GM23338 (cell line): ENCODE measurements at regions not wholly inside any gene's neighbourhood (a gene's known extent, or its start where the extent isn't known, plus 50 kb on each side); places are given as distances from the start of the nearest gene placed in this dataset.

ENCODE experiments used
- ATAC-seq: fragments of 200-7000 bp; cut with Tn5 transposase; 3 replicates; pipeline ENCODE4 v1.9.1; 2020
- DNase-seq: peaks from one replicate; pipeline ENCODE4 v3.0.0-alpha.2; 2015; ENCODE audit warnings: low spot score
- H2AFZ ChIP-seq: fragments of 200-600 bp; sonication (generic); 2 replicates; pipeline ENCODE4 v1.8.0; 2016; ENCODE audit warnings: antibody characterized with exemption, mild to moderate bottlenecking, moderate library complexity
- H3F3A ChIP-seq: fragments of 200-600 bp; sonication (generic); replicated peaks from 2 replicates; pipeline ENCODE4 v1.8.0; 2017; ENCODE audit warnings: antibody characterized with exemption, mixed run types, low read depth
- H3K27ac ChIP-seq: fragments of 200-600 bp; sonication (generic); 2 replicates; pipeline ENCODE4 v1.6.1; 2016; ENCODE audit warnings: low read depth
- H3K27me3 ChIP-seq: fragments of 200-600 bp; sonication (generic); 2 replicates; pipeline ENCODE4 v1.8.0; 2016; ENCODE audit warnings: mild to moderate bottlenecking, mixed run types, moderate library complexity; ENCODE audit not compliant: insufficient read depth
- H3K36me3 ChIP-seq: fragments of 200-600 bp; sonication (generic); 2 replicates; pipeline ENCODE4 v1.8.0; 2016; ENCODE audit warnings: mild to moderate bottlenecking; ENCODE audit not compliant: insufficient read depth
- H3K4me1 ChIP-seq: fragments of 200-600 bp; sonication (generic); 2 replicates; pipeline ENCODE4 v1.8.0; 2016; ENCODE audit warnings: mild to moderate bottlenecking, moderate library complexity; ENCODE audit not compliant: insufficient read depth
- H3K4me2 ChIP-seq: fragments of 200-600 bp; sonication (generic); 2 replicates; pipeline ENCODE4 v1.7.1; 2017; ENCODE audit warnings: mixed run types
- H3K4me3 ChIP-seq: fragments of 200-600 bp; sonication (generic); 2 replicates; pipeline ENCODE4 v1.6.1; 2016; ENCODE audit warnings: mixed run types
- H3K79me2 ChIP-seq: fragments of 200-600 bp; sonication (generic); replicated peaks from 2 replicates; pipeline ENCODE4 v1.8.0; 2017; ENCODE audit warnings: mild to moderate bottlenecking; ENCODE audit not compliant: insufficient read depth
- H3K9me2 ChIP-seq: fragments of 200-600 bp; sonication (generic); 2 replicates; pipeline ENCODE4 v1.8.0; 2017; ENCODE audit not compliant: insufficient read depth
- H4K20me1 ChIP-seq: fragments of 200-600 bp; sonication (generic); replicated peaks from 2 replicates; pipeline ENCODE4 v1.8.0; 2017; ENCODE audit warnings: mild to moderate bottlenecking; ENCODE audit not compliant: insufficient read depth
- H3K27ac Mint-ChIP-seq: 2 replicates; pipeline ENCODE4 v1.8.0; 2020; ENCODE audit warnings: inconsistent platforms, mild to moderate bottlenecking, moderate library complexity, mixed read lengths
- H3K27me3 Mint-ChIP-seq: 3 replicates; pipeline ENCODE4 v1.8.0; 2022; ENCODE audit warnings: low read depth, mild to moderate bottlenecking, moderate library complexity, mixed read lengths, inconsistent platforms; ENCODE audit not compliant: insufficient read depth, poor library complexity
- H3K36me3 Mint-ChIP-seq: 3 replicates; pipeline ENCODE4 v1.8.0; 2021; ENCODE audit warnings: low read depth, mild to moderate bottlenecking, inconsistent platforms, moderate library complexity, mixed read lengths
- H3K4me1 Mint-ChIP-seq: 3 replicates; pipeline ENCODE4 v1.8.0; 2020; ENCODE audit warnings: mild to moderate bottlenecking, inconsistent platforms, mixed read lengths
- H3K4me3 Mint-ChIP-seq: 3 replicates; pipeline ENCODE4 v1.8.0; 2021; ENCODE audit warnings: moderate library complexity, mild to moderate bottlenecking, inconsistent platforms, mixed read lengths
- H3K9me3 Mint-ChIP-seq: 3 replicates; pipeline ENCODE4 v1.8.0; 2020; ENCODE audit warnings: moderate library complexity, mild to moderate bottlenecking, inconsistent platforms, mixed read lengths
- CREB1 ChIP-seq: fragments of 250-450 bp; sonication (Bioruptor Pico); IDR thresholded peaks from 2 replicates; pipeline ENCODE4 v1.5.0; 2020; ENCODE audit warnings: low read depth, mild to moderate bottlenecking, moderate library complexity
- EZH2 ChIP-seq: fragments of 200-600 bp; sonication (generic); IDR thresholded peaks from one replicate; pipeline ENCODE4 v1.8.0; 2017; ENCODE audit warnings: antibody characterized with exemption, mild to moderate bottlenecking, low read depth; ENCODE audit not compliant: unreplicated experiment
- EZH2phosphoT487 ChIP-seq: fragments of 200-600 bp; sonication (generic); IDR thresholded peaks from one replicate; pipeline ENCODE4 v1.8.1; 2018; ENCODE audit warnings: antibody characterized with exemption; ENCODE audit not compliant: unreplicated experiment
- JUNB ChIP-seq: IDR thresholded peaks from one replicate; pipeline ENCODE4 v1.6.1; 2016; ENCODE audit warnings: antibody characterized with exemption; ENCODE audit not compliant: unreplicated experiment
- NANOG ChIP-seq: IDR thresholded peaks from 2 replicates; pipeline ENCODE4 v1.6.1; 2016; ENCODE audit warnings: antibody characterized with exemption, borderline replicate concordance
- POLR2AphosphoS5 ChIP-seq: IDR thresholded peaks from 2 replicates; pipeline ENCODE4 v1.6.1; 2016; ENCODE audit warnings: antibody characterized with exemption, low read depth
- STAT1 ChIP-seq: IDR thresholded peaks from one replicate; pipeline ENCODE4 v1.6.1; 2016; ENCODE audit warnings: antibody characterized with exemption; ENCODE audit not compliant: unreplicated experiment
- ZNF114 ChIP-seq: fragments of 250-450 bp; sonication (Bioruptor Pico); IDR thresholded peaks from 2 replicates; pipeline ENCODE4 v1.5.0; 2020; ENCODE audit warnings: mild to moderate bottlenecking, moderate library complexity
- ZNF331 ChIP-seq: fragments of 250-450 bp; sonication (Bioruptor Pico); IDR thresholded peaks from 2 replicates; pipeline ENCODE4 v1.5.0; 2020; ENCODE audit warnings: low read depth, mild to moderate bottlenecking, moderate library complexity
- TF ChIP-seq, protein P1 (sequence below): IDR thresholded peaks from 2 replicates; pipeline ENCODE4 v1.6.1; 2016; ENCODE audit warnings: antibody characterized with exemption
- TF ChIP-seq, protein P2 (sequence below), 2 experiments: fragments of 200-600 bp in 1 of 2; sonication (generic) in 1 of 2; conservative IDR thresholded peaks; 2 replicates each; pipeline versions ENCODE4 v1.5.1 to v1.6.1; 2016 to 2017; ENCODE audit warnings: antibody characterized with exemption in 2 of 2, low read depth in 2 of 2, mild to moderate bottlenecking in 2 of 2, moderate library complexity in 1 of 2
- TF ChIP-seq, protein P3 (sequence below): fragments of 250-450 bp; sonication (Bioruptor Pico); IDR thresholded peaks from 2 replicates; pipeline ENCODE4 v1.5.0; 2020; ENCODE audit warnings: mild to moderate bottlenecking, moderate library complexity
- TF ChIP-seq, protein P4 (sequence below): IDR thresholded peaks from one replicate; pipeline ENCODE4 v1.6.1; 2018; ENCODE audit warnings: antibody characterized with exemption; ENCODE audit not compliant: unreplicated experiment

DNA sequence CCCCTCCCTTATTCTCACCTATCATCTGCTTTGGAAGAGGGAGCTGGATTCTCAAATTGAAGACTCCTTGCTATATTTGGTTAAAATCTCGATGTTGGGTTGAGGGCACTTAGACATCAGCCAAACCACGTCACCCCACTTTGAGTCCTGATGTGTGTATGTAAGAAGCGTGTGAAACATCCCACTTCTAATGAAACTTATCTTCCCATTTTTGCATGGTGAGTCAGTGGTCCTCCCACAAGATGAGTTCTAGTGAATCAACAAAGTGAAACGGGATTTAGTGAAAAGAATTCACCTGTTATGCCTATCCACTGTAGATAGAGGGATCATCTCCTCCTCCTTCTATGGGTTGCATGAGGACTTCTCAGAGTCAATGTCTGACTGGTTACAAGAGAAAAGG lies 51.4 kb upstream of the SPRED2 start:
- H3K4me3 Mint-ChIP-seq: no peak overlapping the region
- H3K4me1 ChIP-seq: no peaks in the 10 kb centered on the region; the same call in 1 of the 2 replicates
- ATAC-seq: no peak

More for the DNA sequence above, 51.4 kb upstream of the SPRED2 start:
- Histone ChIP-seq H3K27me3 (no peaks in the 10 kb centered on the region), H4K20me1 (no peaks in the 10 kb centered on the region), H3K79me2 (no peaks in the 10 kb centered on the region), H3K9me2 (0 out of 2 replicates have a peak, but pooled peaks cover 6% of the 10 kb centered on the region), H3K27ac (no peak overlapping the region), H3K4me2 (no peak overlapping the region), H3F3A (no peaks in the 10 kb centered on the region), H3K36me3 (no peaks in the 10 kb centered on the region), H2AFZ (no peak overlapping the region), H3K4me3 (no peak overlapping the region)
- no peak for DNase-seq
- TF ChIP-seq POLR2AphosphoS5 (no peak), NANOG (no peak), CREB1 (CRISPR knock-in tag) (no peak), EZH2 (no peak), JUNB (no peak), ZNF114 (CRISPR knock-in tag) (no peak), STAT1 (no peak), EZH2phosphoT487 (no peak), ZNF331 (CRISPR knock-in tag) (no peak)
- TF ChIP-seq, protein P1, sequence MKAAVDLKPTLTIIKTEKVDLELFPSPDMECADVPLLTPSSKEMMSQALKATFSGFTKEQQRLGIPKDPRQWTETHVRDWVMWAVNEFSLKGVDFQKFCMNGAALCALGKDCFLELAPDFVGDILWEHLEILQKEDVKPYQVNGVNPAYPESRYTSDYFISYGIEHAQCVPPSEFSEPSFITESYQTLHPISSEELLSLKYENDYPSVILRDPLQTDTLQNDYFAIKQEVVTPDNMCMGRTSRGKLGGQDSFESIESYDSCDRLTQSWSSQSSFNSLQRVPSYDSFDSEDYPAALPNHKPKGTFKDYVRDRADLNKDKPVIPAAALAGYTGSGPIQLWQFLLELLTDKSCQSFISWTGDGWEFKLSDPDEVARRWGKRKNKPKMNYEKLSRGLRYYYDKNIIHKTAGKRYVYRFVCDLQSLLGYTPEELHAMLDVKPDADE: no peak
- TF ChIP-seq, protein P2, sequence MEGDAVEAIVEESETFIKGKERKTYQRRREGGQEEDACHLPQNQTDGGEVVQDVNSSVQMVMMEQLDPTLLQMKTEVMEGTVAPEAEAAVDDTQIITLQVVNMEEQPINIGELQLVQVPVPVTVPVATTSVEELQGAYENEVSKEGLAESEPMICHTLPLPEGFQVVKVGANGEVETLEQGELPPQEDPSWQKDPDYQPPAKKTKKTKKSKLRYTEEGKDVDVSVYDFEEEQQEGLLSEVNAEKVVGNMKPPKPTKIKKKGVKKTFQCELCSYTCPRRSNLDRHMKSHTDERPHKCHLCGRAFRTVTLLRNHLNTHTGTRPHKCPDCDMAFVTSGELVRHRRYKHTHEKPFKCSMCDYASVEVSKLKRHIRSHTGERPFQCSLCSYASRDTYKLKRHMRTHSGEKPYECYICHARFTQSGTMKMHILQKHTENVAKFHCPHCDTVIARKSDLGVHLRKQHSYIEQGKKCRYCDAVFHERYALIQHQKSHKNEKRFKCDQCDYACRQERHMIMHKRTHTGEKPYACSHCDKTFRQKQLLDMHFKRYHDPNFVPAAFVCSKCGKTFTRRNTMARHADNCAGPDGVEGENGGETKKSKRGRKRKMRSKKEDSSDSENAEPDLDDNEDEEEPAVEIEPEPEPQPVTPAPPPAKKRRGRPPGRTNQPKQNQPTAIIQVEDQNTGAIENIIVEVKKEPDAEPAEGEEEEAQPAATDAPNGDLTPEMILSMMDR (conservative IDR thresholded peaks at IDR 0.05; ENCODE audit: low read depth in 2 of 2): no peak
- TF ChIP-seq, protein P3, sequence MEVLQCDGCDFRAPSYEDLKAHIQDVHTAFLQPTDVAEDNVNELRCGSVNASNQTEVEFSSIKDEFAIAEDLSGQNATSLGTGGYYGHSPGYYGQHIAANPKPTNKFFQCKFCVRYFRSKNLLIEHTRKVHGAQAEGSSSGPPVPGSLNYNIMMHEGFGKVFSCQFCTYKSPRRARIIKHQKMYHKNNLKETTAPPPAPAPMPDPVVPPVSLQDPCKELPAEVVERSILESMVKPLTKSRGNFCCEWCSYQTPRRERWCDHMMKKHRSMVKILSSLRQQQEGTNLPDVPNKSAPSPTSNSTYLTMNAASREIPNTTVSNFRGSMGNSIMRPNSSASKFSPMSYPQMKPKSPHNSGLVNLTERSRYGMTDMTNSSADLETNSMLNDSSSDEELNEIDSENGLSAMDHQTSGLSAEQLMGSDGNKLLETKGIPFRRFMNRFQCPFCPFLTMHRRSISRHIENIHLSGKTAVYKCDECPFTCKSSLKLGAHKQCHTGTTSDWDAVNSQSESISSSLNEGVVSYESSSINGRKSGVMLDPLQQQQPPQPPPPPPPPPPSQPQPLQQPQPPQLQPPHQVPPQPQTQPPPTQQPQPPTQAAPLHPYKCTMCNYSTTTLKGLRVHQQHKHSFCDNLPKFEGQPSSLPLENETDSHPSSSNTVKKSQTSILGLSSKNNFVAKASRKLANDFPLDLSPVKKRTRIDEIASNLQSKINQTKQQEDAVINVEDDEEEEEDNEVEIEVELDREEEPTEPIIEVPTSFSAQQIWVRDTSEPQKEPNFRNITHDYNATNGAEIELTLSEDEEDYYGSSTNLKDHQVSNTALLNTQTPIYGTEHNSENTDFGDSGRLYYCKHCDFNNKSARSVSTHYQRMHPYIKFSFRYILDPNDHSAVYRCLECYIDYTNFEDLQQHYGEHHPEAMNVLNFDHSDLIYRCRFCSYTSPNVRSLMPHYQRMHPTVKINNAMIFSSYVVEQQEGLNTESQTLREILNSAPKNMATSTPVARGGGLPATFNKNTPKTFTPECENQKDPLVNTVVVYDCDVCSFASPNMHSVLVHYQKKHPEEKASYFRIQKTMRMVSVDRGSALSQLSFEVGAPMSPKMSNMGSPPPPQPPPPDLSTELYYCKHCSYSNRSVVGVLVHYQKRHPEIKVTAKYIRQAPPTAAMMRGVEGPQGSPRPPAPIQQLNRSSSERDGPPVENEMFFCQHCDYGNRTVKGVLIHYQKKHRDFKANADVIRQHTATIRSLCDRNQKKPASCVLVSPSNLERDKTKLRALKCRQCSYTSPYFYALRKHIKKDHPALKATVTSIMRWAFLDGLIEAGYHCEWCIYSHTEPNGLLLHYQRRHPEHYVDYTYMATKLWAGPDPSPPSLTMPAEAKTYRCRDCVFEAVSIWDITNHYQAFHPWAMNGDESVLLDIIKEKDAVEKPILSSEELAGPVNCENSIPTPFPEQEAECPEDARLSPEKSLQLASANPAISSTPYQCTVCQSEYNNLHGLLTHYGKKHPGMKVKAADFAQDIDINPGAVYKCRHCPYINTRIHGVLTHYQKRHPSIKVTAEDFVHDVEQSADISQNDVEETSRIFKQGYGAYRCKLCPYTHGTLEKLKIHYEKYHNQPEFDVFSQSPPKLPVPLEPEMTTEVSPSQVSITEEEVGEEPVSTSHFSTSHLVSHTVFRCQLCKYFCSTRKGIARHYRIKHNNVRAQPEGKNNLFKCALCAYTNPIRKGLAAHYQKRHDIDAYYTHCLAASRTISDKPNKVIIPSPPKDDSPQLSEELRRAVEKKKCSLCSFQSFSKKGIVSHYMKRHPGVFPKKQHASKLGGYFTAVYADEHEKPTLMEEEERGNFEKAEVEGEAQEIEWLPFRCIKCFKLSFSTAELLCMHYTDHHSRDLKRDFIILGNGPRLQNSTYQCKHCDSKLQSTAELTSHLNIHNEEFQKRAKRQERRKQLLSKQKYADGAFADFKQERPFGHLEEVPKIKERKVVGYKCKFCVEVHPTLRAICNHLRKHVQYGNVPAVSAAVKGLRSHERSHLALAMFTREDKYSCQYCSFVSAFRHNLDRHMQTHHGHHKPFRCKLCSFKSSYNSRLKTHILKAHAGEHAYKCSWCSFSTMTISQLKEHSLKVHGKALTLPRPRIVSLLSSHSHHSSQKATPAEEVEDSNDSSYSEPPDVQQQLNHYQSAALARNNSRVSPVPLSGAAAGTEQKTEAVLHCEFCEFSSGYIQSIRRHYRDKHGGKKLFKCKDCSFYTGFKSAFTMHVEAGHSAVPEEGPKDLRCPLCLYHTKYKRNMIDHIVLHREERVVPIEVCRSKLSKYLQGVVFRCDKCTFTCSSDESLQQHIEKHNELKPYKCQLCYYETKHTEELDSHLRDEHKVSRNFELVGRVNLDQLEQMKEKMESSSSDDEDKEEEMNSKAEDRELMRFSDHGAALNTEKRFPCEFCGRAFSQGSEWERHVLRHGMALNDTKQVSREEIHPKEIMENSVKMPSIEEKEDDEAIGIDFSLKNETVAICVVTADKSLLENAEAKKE (CRISPR knock-in tag): no peak
- TF ChIP-seq, protein P4, sequence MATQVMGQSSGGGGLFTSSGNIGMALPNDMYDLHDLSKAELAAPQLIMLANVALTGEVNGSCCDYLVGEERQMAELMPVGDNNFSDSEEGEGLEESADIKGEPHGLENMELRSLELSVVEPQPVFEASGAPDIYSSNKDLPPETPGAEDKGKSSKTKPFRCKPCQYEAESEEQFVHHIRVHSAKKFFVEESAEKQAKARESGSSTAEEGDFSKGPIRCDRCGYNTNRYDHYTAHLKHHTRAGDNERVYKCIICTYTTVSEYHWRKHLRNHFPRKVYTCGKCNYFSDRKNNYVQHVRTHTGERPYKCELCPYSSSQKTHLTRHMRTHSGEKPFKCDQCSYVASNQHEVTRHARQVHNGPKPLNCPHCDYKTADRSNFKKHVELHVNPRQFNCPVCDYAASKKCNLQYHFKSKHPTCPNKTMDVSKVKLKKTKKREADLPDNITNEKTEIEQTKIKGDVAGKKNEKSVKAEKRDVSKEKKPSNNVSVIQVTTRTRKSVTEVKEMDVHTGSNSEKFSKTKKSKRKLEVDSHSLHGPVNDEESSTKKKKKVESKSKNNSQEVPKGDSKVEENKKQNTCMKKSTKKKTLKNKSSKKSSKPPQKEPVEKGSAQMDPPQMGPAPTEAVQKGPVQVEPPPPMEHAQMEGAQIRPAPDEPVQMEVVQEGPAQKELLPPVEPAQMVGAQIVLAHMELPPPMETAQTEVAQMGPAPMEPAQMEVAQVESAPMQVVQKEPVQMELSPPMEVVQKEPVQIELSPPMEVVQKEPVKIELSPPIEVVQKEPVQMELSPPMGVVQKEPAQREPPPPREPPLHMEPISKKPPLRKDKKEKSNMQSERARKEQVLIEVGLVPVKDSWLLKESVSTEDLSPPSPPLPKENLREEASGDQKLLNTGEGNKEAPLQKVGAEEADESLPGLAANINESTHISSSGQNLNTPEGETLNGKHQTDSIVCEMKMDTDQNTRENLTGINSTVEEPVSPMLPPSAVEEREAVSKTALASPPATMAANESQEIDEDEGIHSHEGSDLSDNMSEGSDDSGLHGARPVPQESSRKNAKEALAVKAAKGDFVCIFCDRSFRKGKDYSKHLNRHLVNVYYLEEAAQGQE: no peak
- Mint-ChIP-seq H3K36me3 (no peaks in the 10 kb centered on the region), H3K4me1 (peaks cover 6% of the 10 kb centered on the region; the same call in 1 of the 3 replicates), H3K27ac (no peak overlapping the region), H3K9me3 (peaks cover 6% of the 10 kb centered on the region; the same call in 2 of the 3 replicates), H3K27me3 (peaks cover 4% of the 10 kb centered on the region)
